ENCODE measurements at regions not wholly inside any gene's neighbourhood (a gene's known extent, or its start where the extent isn't known, plus 50 kb on each side); places are given as distances from the start of the nearest gene placed in this dataset.

GRCh38 chr12:89208661-89209096, 143.6 kb downstream of the DUSP6 start:
- no peak overlapping the region for H2AFZ ChIP-seq (ENCODE audit: low read depth, low read length)

GRCh38 chr12:89206390-89206789, 145.9 kb downstream of the DUSP6 start:
- H3K9ac ChIP-seq (ENCODE audit: low read length) = no peak overlapping the region
- no peak overlapping the region for H2AFZ ChIP-seq (ENCODE audit: low read depth, low read length)
- no peak overlapping the region for H3K27ac ChIP-seq (ENCODE audit: low read length)
- TF ChIP-seq SMC3 (conservative IDR thresholded peaks at IDR 0.05; ENCODE audit: poor library complexity) (no peak), EZH2 (IDR thresholded peaks at IDR 0.05; ENCODE audit: borderline replicate concordance, insufficient read depth, low read length, poor library complexity, severe bottlenecking) (no peak), EP300 (conservative IDR thresholded peaks at IDR 0.05; ENCODE audit: poor library complexity, severe bottlenecking) (no peak), POLR2AphosphoS5 (IDR thresholded peaks at IDR 0.05) (no peak), TAF1 (IDR thresholded peaks at IDR 0.05; ENCODE audit: low read depth) (no peak), RAD21 (conservative IDR thresholded peaks at IDR 0.05) (no peak), MXI1 (conservative IDR thresholded peaks at IDR 0.05; ENCODE audit: poor library complexity, severe bottlenecking) (no peak)
- TF ChIP-seq, protein P1, sequence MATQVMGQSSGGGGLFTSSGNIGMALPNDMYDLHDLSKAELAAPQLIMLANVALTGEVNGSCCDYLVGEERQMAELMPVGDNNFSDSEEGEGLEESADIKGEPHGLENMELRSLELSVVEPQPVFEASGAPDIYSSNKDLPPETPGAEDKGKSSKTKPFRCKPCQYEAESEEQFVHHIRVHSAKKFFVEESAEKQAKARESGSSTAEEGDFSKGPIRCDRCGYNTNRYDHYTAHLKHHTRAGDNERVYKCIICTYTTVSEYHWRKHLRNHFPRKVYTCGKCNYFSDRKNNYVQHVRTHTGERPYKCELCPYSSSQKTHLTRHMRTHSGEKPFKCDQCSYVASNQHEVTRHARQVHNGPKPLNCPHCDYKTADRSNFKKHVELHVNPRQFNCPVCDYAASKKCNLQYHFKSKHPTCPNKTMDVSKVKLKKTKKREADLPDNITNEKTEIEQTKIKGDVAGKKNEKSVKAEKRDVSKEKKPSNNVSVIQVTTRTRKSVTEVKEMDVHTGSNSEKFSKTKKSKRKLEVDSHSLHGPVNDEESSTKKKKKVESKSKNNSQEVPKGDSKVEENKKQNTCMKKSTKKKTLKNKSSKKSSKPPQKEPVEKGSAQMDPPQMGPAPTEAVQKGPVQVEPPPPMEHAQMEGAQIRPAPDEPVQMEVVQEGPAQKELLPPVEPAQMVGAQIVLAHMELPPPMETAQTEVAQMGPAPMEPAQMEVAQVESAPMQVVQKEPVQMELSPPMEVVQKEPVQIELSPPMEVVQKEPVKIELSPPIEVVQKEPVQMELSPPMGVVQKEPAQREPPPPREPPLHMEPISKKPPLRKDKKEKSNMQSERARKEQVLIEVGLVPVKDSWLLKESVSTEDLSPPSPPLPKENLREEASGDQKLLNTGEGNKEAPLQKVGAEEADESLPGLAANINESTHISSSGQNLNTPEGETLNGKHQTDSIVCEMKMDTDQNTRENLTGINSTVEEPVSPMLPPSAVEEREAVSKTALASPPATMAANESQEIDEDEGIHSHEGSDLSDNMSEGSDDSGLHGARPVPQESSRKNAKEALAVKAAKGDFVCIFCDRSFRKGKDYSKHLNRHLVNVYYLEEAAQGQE (IDR thresholded peaks at IDR 0.05; ENCODE audit: borderline replicate concordance) = no peak
- H3K36me3 ChIP-seq (ENCODE audit: insufficient read depth, low read length) = no peaks in the 10 kb centered on the region
- H3K4me2 ChIP-seq (ENCODE audit: low read length) = no peak overlapping the region
- H3F3A ChIP-seq (ENCODE audit: insufficient read depth, low read length, poor library complexity, severe bottlenecking) = no peaks in the 10 kb centered on the region
- H3K9me3 ChIP-seq (ENCODE audit: low read length) = no peaks in the 10 kb centered on the region
- no peaks in the 10 kb centered on the region for H3K9me2 ChIP-seq (ENCODE audit: insufficient read depth, low read length)
- no peak overlapping the region for H3K4me3 ChIP-seq (ENCODE audit: low read length)
- H3K27me3 ChIP-seq (ENCODE audit: insufficient read depth, low read depth, low read length) = no peaks in the 10 kb centered on the region
- H3K79me2 ChIP-seq (replicated peaks; ENCODE audit: insufficient read depth, low read length) = no peaks in the 10 kb centered on the region
- H4K20me1 ChIP-seq (ENCODE audit: insufficient read depth) = no peaks in the 10 kb centered on the region

More at GRCh38 chr12:89208661-89209096, 143.6 kb downstream of the DUSP6 start:
- Histone ChIP-seq H3K79me2 (replicated peaks; ENCODE audit: insufficient read depth, low read length) (no peaks in the 10 kb centered on the region), H3F3A (ENCODE audit: insufficient read depth, low read length, poor library complexity, severe bottlenecking) (no peaks in the 10 kb centered on the region), H4K20me1 (ENCODE audit: insufficient read depth) (no peaks in the 10 kb centered on the region), H3K4me2 (ENCODE audit: low read length) (no peak overlapping the region), H3K27me3 (ENCODE audit: insufficient read depth, low read depth, low read length) (no peaks in the 10 kb centered on the region), H3K4me3 (ENCODE audit: low read length) (no peak overlapping the region), H3K9ac (ENCODE audit: low read length) (no peak overlapping the region), H3K27ac (ENCODE audit: low read length) (no peak overlapping the region), H3K9me2 (ENCODE audit: insufficient read depth, low read length) (no peaks in the 10 kb centered on the region), H3K36me3 (ENCODE audit: insufficient read depth, low read length) (no peaks in the 10 kb centered on the region), H3K9me3 (ENCODE audit: low read length) (no peaks in the 10 kb centered on the region)
- TF ChIP-seq EZH2 (IDR thresholded peaks at IDR 0.05; ENCODE audit: borderline replicate concordance, insufficient read depth, low read length, poor library complexity, severe bottlenecking) = no peak
- TF ChIP-seq, protein P1 (IDR thresholded peaks at IDR 0.05; ENCODE audit: borderline replicate concordance) = no peak
- no peak for TF ChIP-seq RAD21 (conservative IDR thresholded peaks at IDR 0.05)
- no peak for TF ChIP-seq EP300 (conservative IDR thresholded peaks at IDR 0.05; ENCODE audit: poor library complexity, severe bottlenecking)
- no peak for TF ChIP-seq MXI1 (conservative IDR thresholded peaks at IDR 0.05; ENCODE audit: poor library complexity, severe bottlenecking)
- TF ChIP-seq TAF1 (IDR thresholded peaks at IDR 0.05; ENCODE audit: low read depth) = no peak
- no peak for TF ChIP-seq POLR2AphosphoS5 (IDR thresholded peaks at IDR 0.05)
- no peak for TF ChIP-seq SMC3 (conservative IDR thresholded peaks at IDR 0.05; ENCODE audit: poor library complexity)
- TF ChIP-seq, protein P2, sequence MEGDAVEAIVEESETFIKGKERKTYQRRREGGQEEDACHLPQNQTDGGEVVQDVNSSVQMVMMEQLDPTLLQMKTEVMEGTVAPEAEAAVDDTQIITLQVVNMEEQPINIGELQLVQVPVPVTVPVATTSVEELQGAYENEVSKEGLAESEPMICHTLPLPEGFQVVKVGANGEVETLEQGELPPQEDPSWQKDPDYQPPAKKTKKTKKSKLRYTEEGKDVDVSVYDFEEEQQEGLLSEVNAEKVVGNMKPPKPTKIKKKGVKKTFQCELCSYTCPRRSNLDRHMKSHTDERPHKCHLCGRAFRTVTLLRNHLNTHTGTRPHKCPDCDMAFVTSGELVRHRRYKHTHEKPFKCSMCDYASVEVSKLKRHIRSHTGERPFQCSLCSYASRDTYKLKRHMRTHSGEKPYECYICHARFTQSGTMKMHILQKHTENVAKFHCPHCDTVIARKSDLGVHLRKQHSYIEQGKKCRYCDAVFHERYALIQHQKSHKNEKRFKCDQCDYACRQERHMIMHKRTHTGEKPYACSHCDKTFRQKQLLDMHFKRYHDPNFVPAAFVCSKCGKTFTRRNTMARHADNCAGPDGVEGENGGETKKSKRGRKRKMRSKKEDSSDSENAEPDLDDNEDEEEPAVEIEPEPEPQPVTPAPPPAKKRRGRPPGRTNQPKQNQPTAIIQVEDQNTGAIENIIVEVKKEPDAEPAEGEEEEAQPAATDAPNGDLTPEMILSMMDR (IDR thresholded peaks at IDR 0.05; ENCODE audit: poor library complexity, severe bottlenecking) = no peak
